Fibroblast of lung (primary cell): ENCODE measurements at regions not wholly inside any gene's neighbourhood (a gene's known extent, or its start where the extent isn't known, plus 50 kb on each side); places are given as distances from the start of the nearest gene placed in this dataset.

ENCODE experiments used
- DNase-seq, 2 donors: peaks; one replicate each; pipeline versions ENCODE4 v3.0.0 to v3.0.0-alpha.2; 2010; ENCODE audit warnings: low read depth in 2 of 2
- H2AFZ ChIP-seq: 2 replicates; pipeline ENCODE4 v1.5.1; 2012; ENCODE audit warnings: low read length, control low read depth, inconsistent platforms
- H3K27ac ChIP-seq: 2 replicates; pipeline ENCODE4 v1.5.1; 2011; ENCODE audit warnings: low read length, control low read depth; ENCODE audit not compliant: insufficient read depth
- H3K27me3 ChIP-seq: 2 replicates; pipeline ENCODE4 v1.5.1; 2011; ENCODE audit warnings: mild to moderate bottlenecking, low read length; ENCODE audit not compliant: control insufficient read depth, insufficient read depth
- H3K36me3 ChIP-seq: 2 replicates; pipeline ENCODE4 v1.5.1; 2011; ENCODE audit warnings: low read length; ENCODE audit not compliant: control insufficient read depth, insufficient read depth
- H3K4me1 ChIP-seq: 2 replicates; pipeline ENCODE4 v1.5.1; 2011; ENCODE audit warnings: low read length; ENCODE audit not compliant: control insufficient read depth, insufficient read depth; ENCODE audit errors: extremely low read depth
- H3K4me2 ChIP-seq: 2 replicates; pipeline ENCODE4 v1.5.1; 2011; ENCODE audit warnings: low read length, control low read depth; ENCODE audit not compliant: insufficient read depth; ENCODE audit errors: extremely low read depth
- H3K4me3 ChIP-seq, 4 experiments: fragments of 200-600 bp in 1 of 4; sonication (generic) in 1 of 4; replicated peaks in 1 of 4; 2 replicates each; pipeline ENCODE4 v1.5.1; 2011 to 2016; ENCODE audit warnings: low read length in 4 of 4, low read depth in 3 of 4, mild to moderate bottlenecking in 3 of 4, control low read depth in 2 of 4, inconsistent platforms in 1 of 4, mixed read lengths in 1 of 4; ENCODE audit not compliant: insufficient read depth in 1 of 4; ENCODE audit errors: control extremely low read depth in 1 of 4
- H3K79me2 ChIP-seq: 2 replicates; pipeline ENCODE4 v1.5.1; 2012; ENCODE audit warnings: mild to moderate bottlenecking, low read length, inconsistent platforms; ENCODE audit not compliant: control insufficient read depth, insufficient read depth
- H3K9ac ChIP-seq: 2 replicates; pipeline ENCODE4 v1.5.1; 2011; ENCODE audit warnings: mild to moderate bottlenecking, low read length, control low read depth; ENCODE audit not compliant: insufficient read depth
- H3K9me3 ChIP-seq: 2 replicates; pipeline ENCODE4 v1.5.1; 2012; ENCODE audit warnings: low read depth, low read length; ENCODE audit not compliant: control insufficient read depth, insufficient read depth
- H4K20me1 ChIP-seq: 2 replicates; pipeline ENCODE4 v1.5.1; 2011; ENCODE audit warnings: low read length; ENCODE audit not compliant: control insufficient read depth, insufficient read depth; ENCODE audit errors: extremely low read depth
- CTCF ChIP-seq, 2 donors: IDR thresholded peaks in 1 of 2; conservative IDR thresholded peaks in 1 of 2; 1 replicate in 1 of 2; 2 replicates in 1 of 2; pipeline ENCODE4 v1.5.1; 2011 to 2012; ENCODE audit warnings: low read length in 2 of 2, control low read depth in 1 of 2, inconsistent platforms in 1 of 2, low read depth in 1 of 2, mild to moderate bottlenecking in 1 of 2
- EZH2 ChIP-seq: IDR thresholded peaks from 2 replicates; pipeline ENCODE4 v1.5.1; 2012; ENCODE audit warnings: low read length, control low read depth, mild to moderate bottlenecking; ENCODE audit errors: missing control alignments

GRCh38 chr6:121499666-121500065, 64.2 kb downstream of the GJA1 start:
- H3K9ac ChIP-seq, result no peak overlapping the region
- H3K27me3 ChIP-seq, result no peaks in the 10 kb centered on the region
- H3K79me2 ChIP-seq, result no peaks in the 10 kb centered on the region
- TF ChIP-seq CTCF (conservative IDR thresholded peaks at IDR 0.05 in 1 of 2, IDR thresholded peaks at IDR 0.05 in 1 of 2; ENCODE audit: low read depth in 1 of 2, low read length in 2 of 2) (no peak), EZH2 (no peak)
- no peaks in the 10 kb centered on the region for H3K36me3 ChIP-seq
- H3K27ac ChIP-seq, result no peak overlapping the region
- H3K9me3 ChIP-seq, result no peaks in the 10 kb centered on the region
- no peak overlapping the region for H2AFZ ChIP-seq
- no peaks in the 10 kb centered on the region for H4K20me1 ChIP-seq
- H3K4me2 ChIP-seq, result no peak overlapping the region
- no peak for DNase-seq
- no peaks in the 10 kb centered on the region for H3K4me1 ChIP-seq
- no peak overlapping the region for H3K4me3 ChIP-seq

GRCh38 chr6:121503589-121503991, 68.1 kb downstream of the GJA1 start:
- H3K4me2 ChIP-seq, result no peak overlapping the region
- peak overlapping the region; percentile 40 for H2AFZ ChIP-seq
- H4K20me1 ChIP-seq, result no peaks in the 10 kb centered on the region
- H3K9me3 ChIP-seq, result no peaks in the 10 kb centered on the region
- no peaks in the 10 kb centered on the region for H3K36me3 ChIP-seq
- H3K27me3 ChIP-seq, result no peaks in the 10 kb centered on the region
- DNase-seq, result peak; percentile 59 to 71
- TF ChIP-seq EZH2, result no peak
- no peak for TF ChIP-seq CTCF (conservative IDR thresholded peaks at IDR 0.05 in 1 of 2, IDR thresholded peaks at IDR 0.05 in 1 of 2; ENCODE audit: low read depth in 1 of 2, low read length in 2 of 2)
- H3K79me2 ChIP-seq, result no peaks in the 10 kb centered on the region
- no peak overlapping the region for H3K4me3 ChIP-seq
- no peak overlapping the region for H3K9ac ChIP-seq
- no peaks in the 10 kb centered on the region for H3K4me1 ChIP-seq
- no peak overlapping the region for H3K27ac ChIP-seq

- H3K79me2 ChIP-seq, result no peaks in the 10 kb centered on the region
- H3K4me2 ChIP-seq, result no peak overlapping the region
- peak overlapping the region; percentile 39 for H2AFZ ChIP-seq
- no peaks in the 10 kb centered on the region for H3K4me1 ChIP-seq
- H4K20me1 ChIP-seq, result no peaks in the 10 kb centered on the region
- no peaks in the 10 kb centered on the region for H3K27me3 ChIP-seq
- H3K9me3 ChIP-seq, result no peaks in the 10 kb centered on the region
- no peak overlapping the region for H3K9ac ChIP-seq
- no peaks in the 10 kb centered on the region for H3K36me3 ChIP-seq
- H3K27ac ChIP-seq, result no peak overlapping the region
- no peak for TF ChIP-seq EZH2
- TF ChIP-seq CTCF (conservative IDR thresholded peaks at IDR 0.05 in 1 of 2, IDR thresholded peaks at IDR 0.05 in 1 of 2; ENCODE audit: low read depth in 1 of 2, low read length in 2 of 2), result no peak
- DNase-seq, result peak; percentile 78 to 96
- no peak overlapping the region for H3K4me3 ChIP-seq
These were observed 68.8 kb downstream of the GJA1 start for GRCh38 chr6:121504227-121504626.
